Astrocyte (in vitro differentiated cells and primary cell): ENCODE measurements at regions not wholly inside any gene's neighbourhood (a gene's known extent, or its start where the extent isn't known, plus 50 kb on each side); places are given as distances from the start of the nearest gene placed in this dataset.

Experiments
- DNase-seq: peaks from one replicate; pipeline ENCODE4 v3.0.0-alpha.2; 2010; ENCODE audit warnings: low read depth
- FAIRE-seq: peaks from 2 replicates; lab custom pipeline; 2011; peaks lifted over from hg19 to GRCh38; lab: Jason Lieb, UNC
- H2AFZ ChIP-seq: 2 replicates; pipeline ENCODE4 v1.6.0; 2012; ENCODE audit warnings: low read depth, low read length, inconsistent platforms
- H3K27ac ChIP-seq: 2 replicates; pipeline ENCODE4 v1.5.1; 2011; ENCODE audit warnings: low read depth, low read length, inconsistent platforms
- H3K27me3 ChIP-seq: 2 replicates; pipeline ENCODE4 v1.6.0; 2011; ENCODE audit warnings: low read length, inconsistent platforms; ENCODE audit not compliant: insufficient read depth
- H3K36me3 ChIP-seq: 2 replicates; pipeline ENCODE4 v1.5.1; 2011; ENCODE audit warnings: low read length, inconsistent platforms; ENCODE audit not compliant: insufficient read depth
- H3K4me1 ChIP-seq: 2 replicates; pipeline ENCODE4 v1.5.1; 2011; ENCODE audit warnings: low read length, inconsistent platforms; ENCODE audit not compliant: insufficient read depth
- H3K4me2 ChIP-seq: 2 replicates; pipeline ENCODE4 v1.6.0; 2012; ENCODE audit warnings: low read length, inconsistent platforms
- H3K4me3 ChIP-seq: 2 replicates; pipeline ENCODE4 v1.5.1; 2011; ENCODE audit warnings: low read depth, mild to moderate bottlenecking, low read length, inconsistent platforms; ENCODE audit not compliant: insufficient read depth
- H3K79me2 ChIP-seq: 2 replicates; pipeline ENCODE4 v1.6.0; 2012; ENCODE audit warnings: mild to moderate bottlenecking, low read length, inconsistent platforms; ENCODE audit not compliant: insufficient read depth
- H3K9ac ChIP-seq: 2 replicates; pipeline ENCODE4 v1.6.0; 2012; ENCODE audit warnings: mild to moderate bottlenecking, low read length, inconsistent platforms
- H3K9me3 ChIP-seq: 2 replicates; pipeline ENCODE4 v1.5.1; 2012; ENCODE audit warnings: low read depth, mild to moderate bottlenecking, low read length, inconsistent platforms; ENCODE audit not compliant: insufficient read depth
- H4K20me1 ChIP-seq: 2 replicates; pipeline ENCODE4 v1.6.0; 2012; ENCODE audit warnings: low read length, inconsistent platforms; ENCODE audit not compliant: insufficient read depth
- H3K27ac Mint-ChIP-seq: one replicate; pipeline ENCODE4 v1.8.0; 2021; ENCODE audit warnings: mild to moderate bottlenecking, mixed read lengths; ENCODE audit not compliant: unreplicated experiment
- H3K27me3 Mint-ChIP-seq: one replicate; pipeline ENCODE4 v1.8.0; 2021; ENCODE audit warnings: low read depth, mixed read lengths; ENCODE audit not compliant: unreplicated experiment
- H3K36me3 Mint-ChIP-seq: one replicate; pipeline ENCODE4 v1.8.0; 2021; ENCODE audit warnings: low read depth, mixed read lengths; ENCODE audit not compliant: unreplicated experiment
- H3K4me1 Mint-ChIP-seq: one replicate; pipeline ENCODE4 v1.8.0; 2021; ENCODE audit warnings: low read depth, mixed read lengths; ENCODE audit not compliant: unreplicated experiment
- H3K4me3 Mint-ChIP-seq: one replicate; pipeline ENCODE4 v1.8.0; 2021; ENCODE audit warnings: mild to moderate bottlenecking, moderate library complexity, mixed read lengths; ENCODE audit not compliant: unreplicated experiment
- H3K9me3 Mint-ChIP-seq: one replicate; pipeline ENCODE4 v1.8.0; 2021; ENCODE audit warnings: mild to moderate bottlenecking, mixed read lengths; ENCODE audit not compliant: unreplicated experiment
- CTCF ChIP-seq: IDR thresholded peaks from 2 replicates; pipeline ENCODE4 v1.5.1; 2011; ENCODE audit warnings: low read depth, mild to moderate bottlenecking, inconsistent platforms, low read length, moderate library complexity; ENCODE audit not compliant: insufficient read depth
- EZH2 ChIP-seq: IDR thresholded peaks from 2 replicates; pipeline ENCODE4 v1.6.1; 2012; ENCODE audit warnings: mild to moderate bottlenecking, low read length, inconsistent platforms; ENCODE audit not compliant: insufficient read depth

GRCh38 chr15:61314427-61314826 lies 85.3 kb upstream of the RORA start:
- Histone ChIP-seq H3K4me2 (no peak overlapping the region), H3K9me3 (no peaks in the 10 kb centered on the region), H3K27ac (no peak overlapping the region), H3K4me1 (no peaks in the 10 kb centered on the region), H3K79me2 (no peaks in the 10 kb centered on the region), H3K4me3 (no peak overlapping the region), H2AFZ (no peak overlapping the region), H3K9ac (no peak overlapping the region), H3K27me3 (no peaks in the 10 kb centered on the region), H4K20me1 (no peaks in the 10 kb centered on the region), H3K36me3 (no peaks in the 10 kb centered on the region)
- FAIRE-seq (no peak), DNase-seq (no peak)
- no peak overlapping the region for H3K27ac Mint-ChIP-seq
- no peaks in the 10 kb centered on the region for H3K36me3 Mint-ChIP-seq
- peaks cover 30% of the 10 kb centered on the region for H3K27me3 Mint-ChIP-seq
- H3K4me1 Mint-ChIP-seq = no peaks in the 10 kb centered on the region
- H3K9me3 Mint-ChIP-seq = no peaks in the 10 kb centered on the region
- no peak overlapping the region for H3K4me3 Mint-ChIP-seq
- TF ChIP-seq EZH2 (no peak), CTCF (no peak)

- no peak for TF ChIP-seq CTCF
- no peak for TF ChIP-seq EZH2
- H4K20me1 ChIP-seq = no peaks in the 10 kb centered on the region
- peaks cover 25% of the 10 kb centered on the region for H3K27me3 Mint-ChIP-seq
Measured at GRCh38 chr15:61309617-61310016, 80.5 kb upstream of the RORA start.

GRCh38 chr15:61309031-61309511 lies 80.0 kb upstream of the RORA start:
- Histone ChIP-seq H3K27me3 (no peaks in the 10 kb centered on the region), H3K9me3 (no peaks in the 10 kb centered on the region), H3K4me1 (no peaks in the 10 kb centered on the region), H3K27ac (no peak overlapping the region), H2AFZ (no peak overlapping the region), H4K20me1 (no peaks in the 10 kb centered on the region), H3K79me2 (no peaks in the 10 kb centered on the region), H3K9ac (no peak overlapping the region), H3K36me3 (no peaks in the 10 kb centered on the region), H3K4me2 (no peak overlapping the region), H3K4me3 (no peak overlapping the region)
- no peaks in the 10 kb centered on the region for H3K36me3 Mint-ChIP-seq
- peaks cover 25% of the 10 kb centered on the region for H3K27me3 Mint-ChIP-seq
- H3K27ac Mint-ChIP-seq = no peak overlapping the region
- TF ChIP-seq EZH2 (no peak), CTCF (no peak)
- H3K9me3 Mint-ChIP-seq = peaks cover 1% of the 10 kb centered on the region
- no peaks in the 10 kb centered on the region for H3K4me1 Mint-ChIP-seq
- DNase-seq = no peak
- FAIRE-seq = no peak
- no peak overlapping the region for H3K4me3 Mint-ChIP-seq

More at GRCh38 chr15:61309617-61310016, 80.5 kb upstream of the RORA start:
- H3K79me2 ChIP-seq = no peaks in the 10 kb centered on the region
- H3K9me3 ChIP-seq = no peaks in the 10 kb centered on the region
- Mint-ChIP-seq H3K27ac (no peak overlapping the region), H3K9me3 (no peaks in the 10 kb centered on the region), H3K36me3 (no peaks in the 10 kb centered on the region), H3K4me3 (no peak overlapping the region), H3K4me1 (no peaks in the 10 kb centered on the region)
- H3K4me3 ChIP-seq = no peak overlapping the region
- FAIRE-seq (no peak), DNase-seq (no peak)
- no peak overlapping the region for H3K27ac ChIP-seq
- H2AFZ ChIP-seq = no peak overlapping the region
- no peak overlapping the region for H3K4me2 ChIP-seq
- H3K4me1 ChIP-seq = no peaks in the 10 kb centered on the region
- H3K36me3 ChIP-seq = no peaks in the 10 kb centered on the region
- no peak overlapping the region for H3K9ac ChIP-seq
- no peaks in the 10 kb centered on the region for H3K27me3 ChIP-seq
